Lower leg skin (tissue), 4 donors: ENCODE measurements at regions not wholly inside any gene's neighbourhood (a gene's known extent, or its start where the extent isn't known, plus 50 kb on each side); places are given as distances from the start of the nearest gene placed in this dataset.
"Not testable (repeated sequence)": the region's sequence is repeated elsewhere in the genome, so short reads cannot be mapped to it uniquely, and the experiment has no call there.

Experiments used
- DNase-seq, 2 donors: peaks; one replicate each; pipeline ENCODE4 v3.0.0-alpha.2; 2019; ENCODE audit warnings: low spot score in 2 of 2
- H3K4me3 ChIP-seq: fragments of 200-600 bp; sonication (generic); 2 replicates; pipeline ENCODE4 v1.5.1; 2017; ENCODE audit warnings: mild to moderate bottlenecking, low read depth; ENCODE audit not compliant: poor library complexity, severe bottlenecking
- CTCF ChIP-seq, 3 donors: fragments of 450-650 bp; IDR thresholded peaks; one replicate each; pipeline ENCODE4 v1.5.1; 2016; ENCODE audit warnings: antibody characterized with exemption in 3 of 3, mild to moderate bottlenecking in 3 of 3, moderate library complexity in 2 of 3
- POLR2A ChIP-seq, 2 donors: fragments of 450-650 bp; IDR thresholded peaks; one replicate each; pipeline ENCODE4 v1.6.1; 2016 to 2017; ENCODE audit warnings: antibody characterized with exemption in 2 of 2, mild to moderate bottlenecking in 1 of 2, moderate library complexity in 1 of 2
- WGBS, 2 donors: methylation state at CpG; one replicate each; pipeline ENCODE4 v1.1.5; 2018; 5-methylcytosine and 5-hydroxymethylcytosine counted together
- intact Hi-C: fragments of 100-400 bp; cut with DNase I; formaldehyde crosslinking; loops from one replicate; pipeline ENCODE4 v1.15.0; 2023; ENCODE audit warnings: low total_unique reads

- TF ChIP-seq CTCF (IDR thresholded peaks at IDR 0.05), result no peak
- TF ChIP-seq POLR2A (IDR thresholded peaks at IDR 0.05), result no peak
- DNase-seq, result no peak
- no peak overlapping the region for H3K4me3 ChIP-seq
- intact Hi-C loops, result no loop called here
- 94 to 95% methylated on average over 1 of the region's 1 CpG for WGBS, 2 donors
These were observed 315.4 kb upstream of the ZC3H15 start for GRCh38 chr2:186170693-186171092.

- TF ChIP-seq POLR2A (IDR thresholded peaks at IDR 0.05) (no peak), CTCF (IDR thresholded peaks at IDR 0.05) (no peak)
- 84 to 87% methylated on average over 1 of the region's 1 CpG for WGBS, 2 donors
- intact Hi-C loops, result no loop called here
These were observed 304.4 kb upstream of the ZC3H15 start for GRCh38 chr2:186181625-186182024.

GRCh38 chr2:186182366-186182765 is 303.7 kb upstream of the ZC3H15 start:
- WGBS, 2 donors, result 88 to 90% methylated on average over 10 of the region's 10 CpGs
- intact Hi-C loops, result not testable (repeated sequence)

More at GRCh38 chr2:186181625-186182024, 304.4 kb upstream of the ZC3H15 start:
- no peak for DNase-seq
- H3K4me3 ChIP-seq, result no peak overlapping the region

GRCh38 chr2:186183406-186183805 is 302.7 kb upstream of the ZC3H15 start:
- 67 to 68% methylated on average over 3 of the region's 3 CpGs for WGBS, 2 donors
- intact Hi-C loops, result no loop called here
- H3K4me3 ChIP-seq, result no peak overlapping the region
- TF ChIP-seq CTCF (IDR thresholded peaks at IDR 0.05), result no peak
- TF ChIP-seq POLR2A (IDR thresholded peaks at IDR 0.05), result no peak
- no peak for DNase-seq

More at GRCh38 chr2:186182366-186182765, 303.7 kb upstream of the ZC3H15 start:
- DNase-seq, H3K4me3 ChIP-seq: not testable (repeated sequence)

- H3K4me3 ChIP-seq, result no peak overlapping the region
- TF ChIP-seq CTCF (IDR thresholded peaks at IDR 0.05) (no peak), POLR2A (IDR thresholded peaks at IDR 0.05) (no peak)
- intact Hi-C loops, result no loop called here
- no peak for DNase-seq
These were observed 298.2 kb upstream of the ZC3H15 start for GRCh38 chr2:186187854-186188253.

GRCh38 chr2:186189816-186190215 is 296.2 kb upstream of the ZC3H15 start:
- intact Hi-C loops, result no loop called here
- no peak overlapping the region for H3K4me3 ChIP-seq
- DNase-seq, result no peak
- TF ChIP-seq POLR2A (IDR thresholded peaks at IDR 0.05), result no peak
- TF ChIP-seq CTCF (IDR thresholded peaks at IDR 0.05), result no peak
